B cell (primary cell): ENCODE measurements at regions not wholly inside any gene's neighbourhood (a gene's known extent, or its start where the extent isn't known, plus 50 kb on each side); places are given as distances from the start of the nearest gene placed in this dataset.

Experiments used
- ATAC-seq: fragments of 200-7000 bp; cut with Tn5 transposase; one replicate; pipeline ENCODE4 v1.10.0; 2021; ENCODE audit warnings: low read depth, mild to moderate bottlenecking, moderate number of reproducible peaks, moderate library complexity
- CTCF ChIA-PET: fragments of 350-600 bp; sonication (Branson Sonifier 250); formaldehyde crosslinking; loops from one replicate; lab custom pipeline; 2021; ENCODE audit warnings: antibody characterized with exemption, inconsistent platforms; lab: Charles Lee
- POLR2A ChIA-PET: fragments of 350-600 bp; sonication (Branson Sonifier 250); formaldehyde crosslinking; loops from one replicate; lab custom pipeline; 2021; ENCODE audit warnings: antibody characterized with exemption; lab: Charles Lee
- DNase-seq: peaks from one replicate; pipeline ENCODE4 v3.0.0; 2013
- H2AFZ ChIP-seq: 2 replicates; pipeline ENCODE4 v1.6.1; 2012; ENCODE audit warnings: mild to moderate bottlenecking, low read depth, low read length; ENCODE audit not compliant: insufficient read depth, poor library complexity, severe bottlenecking
- H3K27ac ChIP-seq, 2 donors: 1 replicate in 1 of 2; 2 replicates in 1 of 2; pipeline ENCODE4 v1.5.1; 2012 to 2013; ENCODE audit warnings: low read length in 2 of 2, mild to moderate bottlenecking in 2 of 2, moderate library complexity in 1 of 2
- H3K27me3 ChIP-seq, 4 experiments: fragments of 200-600 bp in 1 of 4; sonication (generic) in 1 of 4; replicated peaks in 1 of 4; 1 replicate in 2 of 4; 2 replicates in 2 of 4; pipeline versions ENCODE4 v1.6.1 to v1.7.0; 2013 to 2016; ENCODE audit warnings: low read length in 3 of 4, mild to moderate bottlenecking in 2 of 4, mixed read lengths in 1 of 4, moderate library complexity in 1 of 4; ENCODE audit not compliant: insufficient read depth in 4 of 4, control insufficient read depth in 3 of 4; ENCODE audit errors: control extremely low read depth in 1 of 4
- H3K36me3 ChIP-seq, 2 experiments: replicated peaks in 1 of 2; 1 replicate in 1 of 2; 2 replicates in 1 of 2; pipeline versions ENCODE4 v1.6.1 to v1.7.1; 2013; ENCODE audit warnings: low read length in 1 of 2; ENCODE audit not compliant: insufficient read depth in 2 of 2, control insufficient read depth in 1 of 2; ENCODE audit errors: control extremely low read depth in 1 of 2, extremely low read depth in 1 of 2
- H3K4me1 ChIP-seq, 2 donors: fragments of 200-600 bp in 1 of 2; sonication (generic) in 1 of 2; 1 replicate in 1 of 2; 2 replicates in 1 of 2; pipeline versions ENCODE4 v1.5.1 to v1.6.1; 2013 to 2017; ENCODE audit warnings: low read length in 2 of 2; ENCODE audit not compliant: control insufficient read depth in 2 of 2, insufficient read depth in 2 of 2
- H3K4me2 ChIP-seq: replicated peaks from 2 replicates; pipeline ENCODE3; 2012; ENCODE audit warnings: mild to moderate bottlenecking, low read depth, low read length; ENCODE audit not compliant: poor library complexity, severe bottlenecking
- H3K4me3 ChIP-seq, 5 experiments: fragments of 200-600 bp in 1 of 5; sonication (generic) in 1 of 5; 1 replicate in 3 of 5; 2 replicates in 2 of 5; pipeline versions ENCODE4 v1.5.1 to v1.7.0; 2011 to 2016; ENCODE audit warnings: low read length in 4 of 5, mild to moderate bottlenecking in 4 of 5, low read depth in 2 of 5, control low read depth in 1 of 5, moderate library complexity in 1 of 5; ENCODE audit not compliant: insufficient read depth in 1 of 5; ENCODE audit errors: control extremely low read depth in 1 of 5, extremely low read depth in 1 of 5
- H3K79me2 ChIP-seq: fragments of 200-600 bp; sonication (generic); one replicate; pipeline ENCODE4 v1.6.0; 2016; ENCODE audit warnings: low read length; ENCODE audit not compliant: control insufficient read depth, insufficient read depth
- H3K9ac ChIP-seq: fragments of 200-600 bp; sonication (generic); 2 replicates; pipeline ENCODE4 v1.6.1; 2017; ENCODE audit warnings: mild to moderate bottlenecking, low read length, moderate library complexity
- H3K9me3 ChIP-seq, 3 donors: one replicate each; pipeline versions ENCODE4 v1.6.1 to v1.7.1; 2013; ENCODE audit warnings: low read length in 2 of 3; ENCODE audit not compliant: control insufficient read depth in 2 of 3, insufficient read depth in 1 of 3; ENCODE audit errors: control extremely low read depth in 1 of 3
- H4K20me1 ChIP-seq: 2 replicates; pipeline ENCODE4 v1.6.0; 2012; ENCODE audit warnings: mild to moderate bottlenecking, low read length; ENCODE audit not compliant: insufficient read depth, control insufficient read depth, poor library complexity, severe bottlenecking
- H3K27ac Mint-ChIP-seq: one replicate; pipeline ENCODE4 v1.8.0; 2021; ENCODE audit warnings: mixed read lengths
- H3K27me3 Mint-ChIP-seq: one replicate; pipeline ENCODE4 v1.8.0; 2021; ENCODE audit warnings: mixed read lengths
- H3K4me1 Mint-ChIP-seq: one replicate; pipeline ENCODE4 v1.8.0; 2021; ENCODE audit warnings: mixed read lengths
- H3K4me3 Mint-ChIP-seq: one replicate; pipeline ENCODE4 v1.8.0; 2021; ENCODE audit warnings: mixed read lengths
- H3K9me3 Mint-ChIP-seq: one replicate; pipeline ENCODE4 v1.8.0; 2022; ENCODE audit warnings: mixed read lengths; ENCODE audit not compliant: insufficient read depth
- EZH2 ChIP-seq: IDR thresholded peaks from 2 replicates; pipeline ENCODE4 v1.6.1; 2012; ENCODE audit warnings: borderline replicate concordance, low read depth, mild to moderate bottlenecking, moderate library complexity, low read length; ENCODE audit not compliant: insufficient read depth, poor library complexity, severe bottlenecking
- WGBS: methylation state at CpG from one replicate; pipeline ENCODE4 v1.1.5; 2013; ENCODE audit warnings: missing lambda C conversion rate; ENCODE audit not compliant: insufficient coverage; 5-methylcytosine and 5-hydroxymethylcytosine counted together
- intact Hi-C: fragments of 100-400 bp; cut with micrococcal nuclease; formaldehyde crosslinking; loops from one replicate; pipeline ENCODE4 v1.10.0; 2022
- TF ChIP-seq, protein P1 (sequence below): fragments of 200-600 bp; IDR thresholded peaks from one replicate; pipeline ENCODE4 v1.8.0; 2022; ENCODE audit warnings: antibody characterized with exemption, mild to moderate bottlenecking

DNA sequence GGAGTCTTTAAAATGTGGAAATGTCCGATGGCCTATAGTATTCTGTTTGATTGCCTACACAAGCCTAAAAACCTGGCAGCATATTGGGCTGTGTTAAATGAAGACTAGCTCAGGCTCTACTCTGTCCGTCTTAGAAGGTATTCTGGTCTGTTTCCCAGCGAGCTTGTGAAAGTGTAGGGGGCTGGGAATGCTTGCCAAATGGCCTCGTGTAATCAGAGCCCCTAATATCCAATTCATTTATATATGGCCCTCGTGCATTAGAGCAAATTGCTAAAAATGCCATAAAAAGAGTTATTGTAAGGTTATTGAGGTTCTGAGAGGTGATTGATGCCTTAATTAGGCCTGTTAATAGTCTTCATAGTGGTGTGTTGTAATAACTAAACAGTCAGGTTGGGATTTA lies 1500.4 kb downstream of the DPP10 start:
- Histone ChIP-seq H3K27ac (no peak overlapping the region), H2AFZ (no peak overlapping the region), H4K20me1 (no peaks in the 10 kb centered on the region), H3K79me2 (no peaks in the 10 kb centered on the region), H3K4me1 (no peaks in the 10 kb centered on the region), H3K9me3 (no peaks in the 10 kb centered on the region), H3K27me3 (no peaks in the 10 kb centered on the region), H3K4me2 (no peak overlapping the region), H3K36me3 (no peaks in the 10 kb centered on the region), H3K4me3 (no peak overlapping the region), H3K9ac (no peak overlapping the region)
- no peaks in the 10 kb centered on the region for H3K27me3 Mint-ChIP-seq
- ATAC-seq: no peak
- intact Hi-C loops: no loop called here
- ChIA-PET CTCF (no interaction called here), POLR2A (no interaction called here)
- no peaks in the 10 kb centered on the region for H3K9me3 Mint-ChIP-seq
- H3K27ac Mint-ChIP-seq: no peak overlapping the region
- TF ChIP-seq, protein P1, sequence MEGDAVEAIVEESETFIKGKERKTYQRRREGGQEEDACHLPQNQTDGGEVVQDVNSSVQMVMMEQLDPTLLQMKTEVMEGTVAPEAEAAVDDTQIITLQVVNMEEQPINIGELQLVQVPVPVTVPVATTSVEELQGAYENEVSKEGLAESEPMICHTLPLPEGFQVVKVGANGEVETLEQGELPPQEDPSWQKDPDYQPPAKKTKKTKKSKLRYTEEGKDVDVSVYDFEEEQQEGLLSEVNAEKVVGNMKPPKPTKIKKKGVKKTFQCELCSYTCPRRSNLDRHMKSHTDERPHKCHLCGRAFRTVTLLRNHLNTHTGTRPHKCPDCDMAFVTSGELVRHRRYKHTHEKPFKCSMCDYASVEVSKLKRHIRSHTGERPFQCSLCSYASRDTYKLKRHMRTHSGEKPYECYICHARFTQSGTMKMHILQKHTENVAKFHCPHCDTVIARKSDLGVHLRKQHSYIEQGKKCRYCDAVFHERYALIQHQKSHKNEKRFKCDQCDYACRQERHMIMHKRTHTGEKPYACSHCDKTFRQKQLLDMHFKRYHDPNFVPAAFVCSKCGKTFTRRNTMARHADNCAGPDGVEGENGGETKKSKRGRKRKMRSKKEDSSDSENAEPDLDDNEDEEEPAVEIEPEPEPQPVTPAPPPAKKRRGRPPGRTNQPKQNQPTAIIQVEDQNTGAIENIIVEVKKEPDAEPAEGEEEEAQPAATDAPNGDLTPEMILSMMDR: no peak
- 100% methylated on average over 1 of the region's 5 CpGs for WGBS
- H3K4me3 Mint-ChIP-seq: no peak overlapping the region
- H3K4me1 Mint-ChIP-seq: no peaks in the 10 kb centered on the region
- DNase-seq: no peak

DNA sequence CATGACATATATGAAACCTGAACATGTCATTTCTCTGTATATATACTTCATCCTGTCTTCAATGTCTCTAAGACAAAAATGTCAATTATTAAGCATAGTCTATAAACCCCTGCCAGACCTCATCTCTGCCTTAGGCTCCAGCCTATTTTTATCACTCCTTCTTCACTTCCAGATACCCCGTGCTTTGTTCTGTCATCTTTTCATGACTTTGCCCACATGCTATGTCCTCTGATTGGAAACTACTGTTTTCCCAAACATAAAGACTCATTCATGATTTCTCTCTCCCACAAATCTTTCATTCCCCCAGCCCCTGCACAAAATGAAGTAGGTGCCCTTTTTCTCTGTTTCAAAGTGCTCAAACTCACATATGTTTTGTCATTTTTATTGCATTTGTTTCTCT lies 1503.9 kb downstream of the DPP10 start:
- CTCF ChIA-PET: no interaction called here
- Histone ChIP-seq H3K79me2 (no peaks in the 10 kb centered on the region), H3K4me1 (no peaks in the 10 kb centered on the region), H3K9ac (no peak overlapping the region), H3K9me3 (peaks cover 0 to 3% (median 0%) of the 10 kb centered on the region in 3 donors), H3K27ac (no peak overlapping the region), H3K27me3 (no peaks in the 10 kb centered on the region), H3K4me2 (no peak overlapping the region), H3K36me3 (no peaks in the 10 kb centered on the region), H3K4me3 (no peak overlapping the region), H2AFZ (no peak overlapping the region), H4K20me1 (no peaks in the 10 kb centered on the region)
- TF ChIP-seq EZH2: no peak
- TF ChIP-seq, protein P1: no peak
- Mint-ChIP-seq H3K4me1 (no peaks in the 10 kb centered on the region), H3K27ac (no peak overlapping the region), H3K9me3 (peaks cover 8% of the 10 kb centered on the region), H3K4me3 (no peak overlapping the region), H3K27me3 (no peaks in the 10 kb centered on the region)
- ATAC-seq (no peak), DNase-seq (no peak)
- intact Hi-C loops: no loop called here
- 100% methylated on average over 1 of the region's 1 CpG for WGBS
- POLR2A ChIA-PET: no interaction called here
